Common myeloid progenitor, CD34-positive (primary cell): ENCODE measurements at regions not wholly inside any gene's neighbourhood (a gene's known extent, or its start where the extent isn't known, plus 50 kb on each side); places are given as distances from the start of the nearest gene placed in this dataset.

Source experiments
- CTCF ChIA-PET: fragments of 350-600 bp; sonication (Branson Sonifier 250); formaldehyde crosslinking; loops from one replicate; lab custom pipeline; 2021; ENCODE audit warnings: antibody characterized with exemption; lab: Charles Lee
- POLR2A ChIA-PET: fragments of 350-600 bp; sonication (Branson Sonifier 250); formaldehyde crosslinking; loops from one replicate; lab custom pipeline; 2021; ENCODE audit warnings: antibody characterized with exemption; lab: Charles Lee
- DNase-seq, 3 donors: peaks; one replicate each; pipeline versions ENCODE4 v3.0.0 to v3.0.0-alpha.2; 2013
- H3K27ac ChIP-seq, 2 experiments: 1 replicate in 1 of 2; 2 replicates in 1 of 2; pipeline ENCODE4 v1.7.0; 2013; ENCODE audit warnings: inconsistent platforms in 2 of 2, low read length in 2 of 2, mild to moderate bottlenecking in 2 of 2, low read depth in 1 of 2, moderate library complexity in 1 of 2; ENCODE audit not compliant: severe bottlenecking in 2 of 2, insufficient read depth in 1 of 2, poor library complexity in 1 of 2
- H3K27me3 ChIP-seq, 5 experiments: replicated peaks in 2 of 5; 1 replicate in 3 of 5; 2 replicates in 2 of 5; pipeline versions ENCODE4 v1.6.1 to v1.7.0; 2013; ENCODE audit warnings: low read length in 4 of 5, mild to moderate bottlenecking in 2 of 5, moderate library complexity in 2 of 5, inconsistent platforms in 1 of 5; ENCODE audit not compliant: insufficient read depth in 5 of 5, control insufficient read depth in 4 of 5
- H3K36me3 ChIP-seq, 4 experiments: 1 replicate in 2 of 4; 2 replicates in 2 of 4; pipeline versions ENCODE4 v1.6.1 to v1.7.0; 2013; ENCODE audit warnings: low read length in 3 of 4, control low read depth in 1 of 4, mild to moderate bottlenecking in 1 of 4; ENCODE audit not compliant: control insufficient read depth in 4 of 4, insufficient read depth in 4 of 4
- H3K4me1 ChIP-seq, 4 experiments: 1 replicate in 3 of 4; 2 replicates in 1 of 4; pipeline versions ENCODE4 v1.6.1 to v1.7.1; 2013; ENCODE audit warnings: low read length in 3 of 4, mild to moderate bottlenecking in 3 of 4, control low read depth in 1 of 4, inconsistent platforms in 1 of 4, moderate library complexity in 1 of 4; ENCODE audit not compliant: control insufficient read depth in 4 of 4, insufficient read depth in 4 of 4; ENCODE audit errors: control extremely low read depth in 1 of 4
- H3K4me3 ChIP-seq, 7 experiments: 1 replicate in 4 of 7; 2 replicates in 3 of 7; pipeline versions ENCODE4 v1.5.1 to v1.7.0; 2013; ENCODE audit warnings: mild to moderate bottlenecking in 7 of 7, low read length in 6 of 7, moderate library complexity in 6 of 7, inconsistent platforms in 2 of 7, low read depth in 2 of 7, control low read depth in 1 of 7; ENCODE audit not compliant: insufficient read depth in 4 of 7, control insufficient read depth in 1 of 7; ENCODE audit errors: extremely low read depth in 1 of 7
- H3K9me3 ChIP-seq, 5 experiments: 1 replicate in 4 of 5; 2 replicates in 1 of 5; pipeline versions ENCODE4 v1.6.1 to v1.7.1; 2013; ENCODE audit warnings: low read length in 4 of 5, mild to moderate bottlenecking in 2 of 5, inconsistent platforms in 1 of 5, low read depth in 1 of 5, moderate library complexity in 1 of 5; ENCODE audit not compliant: control insufficient read depth in 4 of 5, insufficient read depth in 2 of 5; ENCODE audit errors: control extremely low read depth in 1 of 5
- WGBS: methylation state at CpG from one replicate; pipeline ENCODE4 v1.1.5; 2013; ENCODE audit not compliant: insufficient coverage; 5-methylcytosine and 5-hydroxymethylcytosine counted together

DNA sequence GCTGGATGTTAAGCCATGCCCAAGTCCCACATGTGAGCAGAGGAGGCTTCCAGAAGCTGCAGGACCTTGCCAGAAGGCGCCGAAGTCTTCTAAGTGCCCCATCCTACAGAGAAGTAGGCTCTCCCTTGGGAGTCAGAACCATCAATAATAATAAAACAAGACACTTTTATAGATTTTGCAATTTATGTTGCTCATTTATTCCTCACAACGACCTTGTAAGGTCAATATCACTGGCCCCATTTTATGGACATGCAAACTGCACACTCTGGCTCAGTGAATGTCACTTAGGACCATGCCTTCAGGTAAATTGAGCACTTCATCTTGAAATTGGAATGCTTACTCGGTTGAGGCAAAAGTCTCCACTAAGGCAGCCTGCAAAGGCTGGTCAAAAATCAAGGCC lies 170.4 kb downstream of the BCOR start:
- POLR2A ChIA-PET, result no interaction called here
- no peaks in the 10 kb centered on the region for H3K4me1 ChIP-seq
- H3K4me3 ChIP-seq, result no peak overlapping the region
- peaks cover 0 to 4% (median 0%) of the 10 kb centered on the region in 5 experiments for H3K27me3 ChIP-seq
- H3K9me3 ChIP-seq, result no peaks in the 10 kb centered on the region
- WGBS, result 96% methylated on average over 2 of the region's 4 CpGs
- no peak for DNase-seq
- no peak overlapping the region for H3K27ac ChIP-seq
- no peaks in the 10 kb centered on the region for H3K36me3 ChIP-seq
- CTCF ChIA-PET, result no interaction called here

DNA sequence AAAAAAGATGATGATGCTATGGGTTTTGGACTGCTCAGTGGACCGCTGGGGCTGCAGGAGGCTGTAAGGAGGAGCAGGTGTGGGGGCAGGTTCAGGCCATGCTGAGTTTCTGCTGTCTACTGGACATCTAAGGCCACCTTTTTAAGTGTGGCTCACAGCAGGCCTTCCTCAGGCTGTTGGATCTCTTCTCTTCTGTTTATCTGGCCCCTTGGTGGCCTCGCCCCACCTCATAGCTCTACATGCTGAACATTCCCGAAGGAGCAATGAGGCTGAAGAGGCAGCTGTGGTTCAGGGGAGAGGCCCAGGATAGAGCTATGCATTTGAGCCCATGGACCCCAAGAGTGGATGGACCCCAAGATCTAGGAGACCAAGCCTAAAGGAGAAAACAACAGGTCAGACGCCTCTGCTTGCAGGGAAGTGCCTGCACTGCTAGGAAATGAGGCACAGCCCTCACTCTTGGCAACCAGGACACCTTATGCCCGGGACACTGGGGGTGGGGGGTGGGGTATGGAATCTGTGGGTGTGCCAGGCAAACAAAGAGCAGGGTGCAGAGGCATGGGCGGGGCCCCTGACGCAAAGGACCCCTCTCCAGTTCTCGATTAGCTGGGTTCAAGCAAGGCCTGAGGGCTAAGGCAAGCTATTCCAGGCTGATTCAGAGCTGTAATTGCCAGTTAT lies 168.9 kb downstream of the BCOR start:
- WGBS, result 87% methylated on average over 6 of the region's 8 CpGs
- no peak overlapping the region for H3K27ac ChIP-seq
- POLR2A ChIA-PET, result no interaction called here

DNA sequence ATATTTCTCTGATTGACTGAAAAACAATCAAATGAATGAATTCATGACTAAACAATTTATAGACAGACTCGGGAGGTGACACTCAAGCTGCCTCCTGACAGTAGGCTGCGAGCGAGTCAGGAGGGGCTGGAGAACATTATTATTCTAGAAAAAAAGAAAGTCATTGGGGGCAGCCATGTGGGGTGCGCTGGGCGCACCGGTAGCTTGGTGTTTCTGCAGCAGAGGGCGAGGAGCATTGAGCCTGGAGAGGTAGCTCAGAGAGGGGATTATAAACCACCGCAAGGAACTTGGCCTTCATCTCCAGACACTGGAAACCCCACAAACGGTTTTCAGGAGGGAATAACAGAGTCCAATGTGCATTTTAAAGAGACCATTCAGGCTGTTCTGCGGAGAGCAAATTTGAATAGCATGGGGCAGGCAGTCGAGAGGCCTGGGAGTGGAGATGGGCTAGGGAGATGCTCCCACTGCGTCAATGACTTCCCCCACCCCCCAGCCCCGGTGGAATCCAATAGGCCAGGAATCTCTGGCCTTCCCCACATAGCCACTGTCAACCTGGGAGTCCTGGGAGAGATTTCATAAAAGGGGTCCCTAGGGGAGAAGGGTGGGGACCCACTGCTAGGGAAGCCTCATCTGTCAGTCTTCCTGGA lies 168.3 kb downstream of the BCOR start:
- DNase-seq, result no peak
- H3K4me1 ChIP-seq, result no peaks in the 10 kb centered on the region
- POLR2A ChIA-PET, result no interaction called here
- WGBS, result 78% methylated on average over 9 of the region's 13 CpGs
- H3K27ac ChIP-seq, result no peak overlapping the region
- peaks cover 0 to 4% (median 0%) of the 10 kb centered on the region in 5 experiments for H3K27me3 ChIP-seq
- CTCF ChIA-PET, result no interaction called here
- no peaks in the 10 kb centered on the region for H3K9me3 ChIP-seq
- no peaks in the 10 kb centered on the region for H3K36me3 ChIP-seq
- no peak overlapping the region for H3K4me3 ChIP-seq

More for the DNA sequence above, 168.9 kb downstream of the BCOR start:
- Histone ChIP-seq H3K36me3 (no peaks in the 10 kb centered on the region), H3K4me3 (no peak overlapping the region), H3K9me3 (no peaks in the 10 kb centered on the region), H3K4me1 (no peaks in the 10 kb centered on the region), H3K27me3 (peaks cover 0 to 4% (median 0%) of the 10 kb centered on the region in 5 experiments)
- CTCF ChIA-PET, result no interaction called here
- no peak for DNase-seq

DNA sequence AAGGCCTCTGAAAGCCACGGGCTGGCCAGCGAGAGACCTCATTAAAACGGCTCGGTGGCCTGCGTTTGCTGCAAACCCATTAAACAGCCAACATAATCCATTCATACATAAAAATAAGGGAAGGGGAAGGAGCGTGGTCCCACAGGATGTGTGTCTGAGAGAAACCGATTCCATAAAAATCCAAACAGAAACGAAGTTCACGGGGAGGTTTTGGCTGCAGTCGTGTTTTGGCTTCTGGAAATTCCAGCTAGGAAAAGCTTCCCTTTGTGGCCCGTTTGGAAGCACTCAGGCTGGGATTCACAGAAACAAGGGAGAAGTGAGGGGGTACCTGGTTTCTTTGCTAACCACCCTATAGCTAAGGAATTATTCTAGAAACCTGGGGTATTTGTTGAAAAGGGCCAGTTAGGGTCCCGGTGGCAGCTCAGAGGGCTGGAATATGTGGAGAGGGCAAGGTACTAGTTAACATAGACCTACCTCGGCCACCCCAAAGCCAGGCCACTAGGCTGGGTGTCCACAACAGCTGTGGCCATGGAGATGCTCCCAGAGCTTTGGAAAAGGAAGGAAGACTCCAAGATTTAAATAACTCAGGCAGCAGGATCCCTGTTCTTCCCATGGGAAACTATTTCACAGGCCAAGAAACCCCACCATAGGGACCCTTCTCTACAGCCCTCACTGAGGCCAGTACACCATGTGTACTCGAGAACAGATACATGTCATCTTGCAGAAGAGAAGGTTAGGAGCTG lies 166.8 kb downstream of the BCOR start:
- Histone ChIP-seq H3K9me3 (no peaks in the 10 kb centered on the region), H3K36me3 (no peaks in the 10 kb centered on the region), H3K27ac (no peak overlapping the region), H3K4me1 (peaks cover 0 to 4% (median 1%) of the 10 kb centered on the region in 4 experiments), H3K4me3 (no peak overlapping the region), H3K27me3 (peaks cover 0 to 4% (median 0%) of the 10 kb centered on the region in 5 experiments)
- 97% methylated on average over 6 of the region's 14 CpGs for WGBS
- ChIA-PET CTCF (no interaction called here), POLR2A (no interaction called here)
- DNase-seq, result no peak

DNA sequence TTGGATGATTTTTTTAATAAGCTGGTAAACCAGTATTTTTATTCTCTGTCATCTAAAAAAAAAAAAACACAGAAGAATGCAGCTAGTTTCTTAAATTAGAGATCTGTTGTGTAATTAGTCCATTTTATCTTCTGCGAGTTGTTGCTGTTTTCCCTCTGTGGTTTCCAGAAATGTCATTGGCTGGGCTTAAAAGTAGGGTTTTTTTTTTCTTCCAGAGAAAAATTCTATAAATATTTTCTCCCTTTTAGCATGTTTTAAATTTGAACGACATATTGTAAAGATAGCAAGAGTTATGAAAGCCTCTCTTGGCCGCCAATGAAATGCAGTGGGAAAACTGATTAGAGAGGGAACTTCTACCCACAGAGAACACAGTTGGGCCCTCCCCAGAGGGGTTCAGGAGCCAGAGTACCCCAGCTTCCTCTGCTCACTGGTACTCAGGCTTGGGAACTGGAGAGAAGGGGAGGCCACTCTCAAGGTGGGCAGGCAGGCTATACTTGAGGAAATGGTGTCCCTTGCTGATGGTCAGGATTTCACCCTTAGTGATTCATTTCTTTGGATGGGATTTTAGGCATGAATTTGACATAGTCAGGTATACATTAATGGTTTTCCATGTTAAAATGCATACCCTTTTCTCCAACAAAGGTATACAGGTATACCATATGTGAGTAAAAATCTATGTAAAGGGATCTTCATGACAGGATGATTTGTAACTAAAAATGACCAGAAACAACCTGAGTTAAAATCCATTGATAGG lies 166.1 kb downstream of the BCOR start:
- no peaks in the 10 kb centered on the region for H3K9me3 ChIP-seq
- no peaks in the 10 kb centered on the region for H3K36me3 ChIP-seq
- no peak for DNase-seq
- H3K27me3 ChIP-seq, result peaks cover 0 to 4% (median 0%) of the 10 kb centered on the region in 5 experiments
- peaks cover 0 to 12% (median 6%) of the 10 kb centered on the region in 4 experiments for H3K4me1 ChIP-seq
- no peak overlapping the region for H3K27ac ChIP-seq
- ChIA-PET CTCF (no interaction called here), POLR2A (no interaction called here)
- no peak overlapping the region for H3K4me3 ChIP-seq
- WGBS, result no CpG with 5 or more reads among the region's 3 CpGs

DNA sequence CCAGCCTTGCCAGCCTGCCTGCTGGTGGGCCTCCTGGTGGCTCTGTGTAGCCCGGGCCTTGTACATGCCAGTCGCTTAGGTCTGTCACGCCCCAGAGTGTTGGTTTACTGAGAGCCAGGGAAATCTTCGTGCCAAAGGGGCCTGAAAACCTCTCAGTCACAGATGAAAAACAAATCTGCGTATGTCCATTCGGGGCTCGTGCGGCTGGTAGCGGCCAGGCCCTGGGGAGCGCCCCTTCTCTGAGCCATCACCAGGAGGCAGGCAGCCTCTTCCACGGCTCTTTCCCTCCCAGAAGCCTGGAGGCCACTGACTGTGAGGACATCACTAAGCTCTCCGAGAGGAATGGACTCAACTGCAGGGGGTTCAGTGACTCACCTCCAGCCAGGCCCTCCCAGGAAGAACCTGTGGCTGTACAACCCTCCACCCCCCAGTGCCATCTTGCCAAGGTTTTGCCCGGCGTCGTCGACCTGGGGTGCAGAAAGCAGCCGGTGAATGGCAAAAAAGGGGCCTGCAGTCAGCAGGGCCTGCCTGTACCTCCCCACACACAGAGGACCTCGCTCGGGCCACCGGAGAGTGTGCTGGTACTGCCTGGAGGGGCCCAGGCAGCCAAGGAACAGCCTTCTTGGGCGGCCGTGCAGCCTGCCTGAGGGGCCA lies 162.2 kb downstream of the BCOR start:
- no peak overlapping the region for H3K4me3 ChIP-seq
- H3K9me3 ChIP-seq, result no peaks in the 10 kb centered on the region
- peak in 1 of 3 donors; percentile 11 for DNase-seq
- ChIA-PET CTCF (no interaction called here), POLR2A (no interaction called here)
- no peaks in the 10 kb centered on the region for H3K36me3 ChIP-seq
- H3K27me3 ChIP-seq, result peaks cover 0 to 4% (median 0%) of the 10 kb centered on the region in 5 experiments
- WGBS, result 86% methylated on average over 17 of the region's 22 CpGs
- H3K27ac ChIP-seq, result no peak overlapping the region
- H3K4me1 ChIP-seq, result peaks cover 4 to 24% (median 13%) of the 10 kb centered on the region in 4 experiments
